Parathyroid adenoma (tissue), 2 donors: ENCODE measurements at regions not wholly inside any gene's neighbourhood (a gene's known extent, or its start where the extent isn't known, plus 50 kb on each side); places are given as distances from the start of the nearest gene placed in this dataset.

Experiments
- H2AFZ ChIP-seq: fragments of 300-600 bp; sonication (generic); one replicate; pipeline ENCODE4 v1.7.0; 2017; ENCODE audit warnings: antibody characterized with exemption, mild to moderate bottlenecking
- H3K27ac ChIP-seq: fragments of 300-600 bp; sonication (generic); one replicate; pipeline ENCODE4 v1.7.0; 2017
- H3K27me3 ChIP-seq: fragments of 300-600 bp; sonication (generic); one replicate; pipeline ENCODE4 v1.7.0; 2017; ENCODE audit warnings: low read length; ENCODE audit not compliant: control insufficient read depth, insufficient read depth
- H3K36me3 ChIP-seq: fragments of 300-600 bp; sonication (generic); one replicate; pipeline ENCODE4 v1.7.0; 2017; ENCODE audit warnings: low read length; ENCODE audit not compliant: control insufficient read depth, insufficient read depth
- H3K4me1 ChIP-seq: fragments of 300-600 bp; sonication (generic); one replicate; pipeline ENCODE4 v1.7.0; 2017; ENCODE audit warnings: control low read depth
- H3K4me2 ChIP-seq: fragments of 300-600 bp; sonication (generic); one replicate; pipeline ENCODE4 v1.7.0; 2017; ENCODE audit warnings: low read length
- H3K4me3 ChIP-seq: fragments of 300-600 bp; sonication (generic); one replicate; pipeline ENCODE4 v1.7.0; 2017; ENCODE audit warnings: low read depth, low read length
- H3K79me2 ChIP-seq: fragments of 300-600 bp; sonication (generic); one replicate; pipeline ENCODE4 v1.7.0; 2017; ENCODE audit warnings: control low read depth
- H3K9ac ChIP-seq: fragments of 300-600 bp; sonication (generic); one replicate; pipeline ENCODE4 v1.7.0; 2017; ENCODE audit warnings: mild to moderate bottlenecking
- H3K9me3 ChIP-seq: fragments of 300-600 bp; sonication (generic); one replicate; pipeline ENCODE4 v1.7.0; 2017; ENCODE audit warnings: low read length; ENCODE audit not compliant: control insufficient read depth
- CTCF ChIP-seq: fragments of 300-600 bp; sonication (generic); IDR thresholded peaks from one replicate; pipeline ENCODE4 v1.7.0; 2017; ENCODE audit warnings: antibody characterized with exemption, mild to moderate bottlenecking
- donor health status: primary hyperparathyroidism.

DNA sequence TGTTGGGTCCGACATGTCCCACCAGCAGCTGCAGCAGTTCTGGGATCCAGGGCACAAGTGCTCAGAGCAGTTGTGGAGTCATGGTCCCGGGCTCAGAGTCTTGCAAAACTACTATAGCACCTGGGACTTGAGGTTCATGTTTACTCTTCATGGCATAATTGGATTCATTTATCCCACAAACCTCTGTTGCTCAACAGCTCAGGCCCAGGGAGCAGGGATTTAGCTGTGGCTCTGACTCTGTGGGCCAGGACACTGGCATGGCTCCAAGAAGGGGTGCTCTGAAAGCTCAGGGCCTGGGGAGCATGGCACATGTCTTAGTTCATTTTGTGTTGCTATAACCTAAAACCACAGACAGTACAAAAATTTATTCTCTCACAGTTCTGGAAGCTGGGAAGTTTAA is 626.7 kb upstream of the ADGRL2 start:
- TF ChIP-seq CTCF = no peak
- Histone ChIP-seq H3K4me1 (no peaks in the 10 kb centered on the region), H2AFZ (no peak overlapping the region), H3K9ac (no peak overlapping the region), H3K27me3 (no peaks in the 10 kb centered on the region), H3K79me2 (no peaks in the 10 kb centered on the region), H3K4me3 (no peak overlapping the region), H3K4me2 (no peak overlapping the region), H3K9me3 (no peaks in the 10 kb centered on the region), H3K36me3 (no peaks in the 10 kb centered on the region), H3K27ac (no peak overlapping the region)

- H3K27ac ChIP-seq = no peak overlapping the region
- no peaks in the 10 kb centered on the region for H3K36me3 ChIP-seq
- no peaks in the 10 kb centered on the region for H3K79me2 ChIP-seq
- no peaks in the 10 kb centered on the region for H3K27me3 ChIP-seq
- H3K4me2 ChIP-seq = no peak overlapping the region
- no peak overlapping the region for H3K9ac ChIP-seq
- no peaks in the 10 kb centered on the region for H3K4me1 ChIP-seq
- H3K4me3 ChIP-seq = no peak overlapping the region
- H2AFZ ChIP-seq = no peak overlapping the region
- no peaks in the 10 kb centered on the region for H3K9me3 ChIP-seq
- TF ChIP-seq CTCF = no peak
Measured at GRCh38 chr1:81172483-81172882, 628.3 kb upstream of the ADGRL2 start.

DNA sequence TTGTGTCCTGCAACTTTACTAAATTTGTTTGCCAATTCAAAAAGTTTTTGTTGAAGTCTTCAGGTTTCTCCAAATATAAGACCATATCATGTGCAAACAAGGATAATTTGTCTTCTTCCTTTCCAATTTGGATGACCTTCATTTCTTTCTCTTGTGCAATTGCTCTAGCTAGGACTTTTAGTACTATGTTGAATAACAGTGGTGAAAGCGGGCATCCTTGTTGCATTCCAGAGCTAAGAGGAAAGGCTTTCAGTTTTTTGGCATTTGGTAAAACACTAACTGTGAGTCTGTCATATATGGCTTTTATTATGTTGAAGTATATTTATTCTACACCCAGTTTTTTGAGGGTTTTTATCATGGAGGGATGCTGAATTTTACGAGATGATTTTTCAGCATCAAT is 630.0 kb upstream of the ADGRL2 start:
- H3K9me3 ChIP-seq = no peaks in the 10 kb centered on the region
- no peaks in the 10 kb centered on the region for H3K4me1 ChIP-seq

GRCh38 chr1:81165963-81166362 is 634.8 kb upstream of the ADGRL2 start:
- H2AFZ ChIP-seq = no peak overlapping the region
- H3K79me2 ChIP-seq = no peaks in the 10 kb centered on the region
- no peak overlapping the region for H3K9ac ChIP-seq
- no peak overlapping the region for H3K4me3 ChIP-seq
- no peaks in the 10 kb centered on the region for H3K4me1 ChIP-seq
- TF ChIP-seq CTCF = no peak
- no peaks in the 10 kb centered on the region for H3K36me3 ChIP-seq
- H3K9me3 ChIP-seq = no peaks in the 10 kb centered on the region
- no peak overlapping the region for H3K27ac ChIP-seq
- H3K27me3 ChIP-seq = no peaks in the 10 kb centered on the region
- no peak overlapping the region for H3K4me2 ChIP-seq

More for the DNA sequence above, 630.0 kb upstream of the ADGRL2 start:
- Histone ChIP-seq H3K9ac (no peak overlapping the region), H3K4me2 (no peak overlapping the region), H3K27ac (no peak overlapping the region), H2AFZ (no peak overlapping the region), H3K36me3 (no peaks in the 10 kb centered on the region), H3K79me2 (no peaks in the 10 kb centered on the region), H3K4me3 (no peak overlapping the region), H3K27me3 (no peaks in the 10 kb centered on the region)
- TF ChIP-seq CTCF = no peak

GRCh38 chr1:81160696-81161095 is 640.0 kb upstream of the ADGRL2 start:
- no peak overlapping the region for H3K27ac ChIP-seq
- no peaks in the 10 kb centered on the region for H3K9me3 ChIP-seq
- no peaks in the 10 kb centered on the region for H3K79me2 ChIP-seq
- H2AFZ ChIP-seq = no peak overlapping the region
- no peak overlapping the region for H3K9ac ChIP-seq
- no peaks in the 10 kb centered on the region for H3K36me3 ChIP-seq
- H3K27me3 ChIP-seq = no peaks in the 10 kb centered on the region
- H3K4me3 ChIP-seq = no peak overlapping the region
- no peak for TF ChIP-seq CTCF
- no peak overlapping the region for H3K4me2 ChIP-seq
- H3K4me1 ChIP-seq = no peaks in the 10 kb centered on the region
